ENCODE measurements at regions not wholly inside any gene's neighbourhood (a gene's known extent, or its start where the extent isn't known, plus 50 kb on each side); places are given as distances from the start of the nearest gene placed in this dataset.

DNA sequence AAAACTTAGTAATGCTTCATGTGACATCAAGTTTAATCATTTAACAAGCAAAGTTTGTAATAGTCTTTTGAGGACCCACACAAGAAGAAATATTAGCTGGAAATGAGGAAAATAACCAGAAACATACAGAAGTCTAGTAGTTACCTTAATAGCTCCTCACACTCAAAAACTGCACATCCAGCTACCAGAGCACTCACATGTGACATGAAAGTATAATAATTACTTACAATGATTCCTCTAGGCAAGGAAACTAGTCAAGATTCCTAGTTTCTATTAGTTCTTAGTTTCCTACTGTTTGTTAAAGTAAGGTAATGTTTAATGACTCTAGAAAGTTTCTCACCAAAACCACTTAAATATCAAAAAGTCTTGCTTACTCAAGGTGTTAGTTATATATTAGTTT, 335.8 kb downstream of the RAD51AP2 start:
- no peak for ATAC-seq (ENCODE audit: low read depth)
- H3K27ac ChIP-seq (ENCODE audit: low read length in 2 of 2) = no peak overlapping the region
- H3K4me3 ChIP-seq (ENCODE audit: control extremely low read depth in 1 of 5, extremely low read depth in 1 of 5, insufficient read depth in 1 of 5, low read depth in 2 of 5, low read length in 4 of 5) = no peak overlapping the region
- ChIA-PET POLR2A (no interaction called here), CTCF (no interaction called here)
- Mint-ChIP-seq H3K27me3 (peaks cover 3% of the 10 kb centered on the region), H3K27ac (no peak overlapping the region), H3K4me1 (peaks cover 16% of the 10 kb centered on the region), H3K9me3 (ENCODE audit: insufficient read depth) (no peaks in the 10 kb centered on the region), H3K4me3 (no peak overlapping the region)
- H3K9ac ChIP-seq (ENCODE audit: low read length) = no peak overlapping the region
- TF ChIP-seq, protein P1, sequence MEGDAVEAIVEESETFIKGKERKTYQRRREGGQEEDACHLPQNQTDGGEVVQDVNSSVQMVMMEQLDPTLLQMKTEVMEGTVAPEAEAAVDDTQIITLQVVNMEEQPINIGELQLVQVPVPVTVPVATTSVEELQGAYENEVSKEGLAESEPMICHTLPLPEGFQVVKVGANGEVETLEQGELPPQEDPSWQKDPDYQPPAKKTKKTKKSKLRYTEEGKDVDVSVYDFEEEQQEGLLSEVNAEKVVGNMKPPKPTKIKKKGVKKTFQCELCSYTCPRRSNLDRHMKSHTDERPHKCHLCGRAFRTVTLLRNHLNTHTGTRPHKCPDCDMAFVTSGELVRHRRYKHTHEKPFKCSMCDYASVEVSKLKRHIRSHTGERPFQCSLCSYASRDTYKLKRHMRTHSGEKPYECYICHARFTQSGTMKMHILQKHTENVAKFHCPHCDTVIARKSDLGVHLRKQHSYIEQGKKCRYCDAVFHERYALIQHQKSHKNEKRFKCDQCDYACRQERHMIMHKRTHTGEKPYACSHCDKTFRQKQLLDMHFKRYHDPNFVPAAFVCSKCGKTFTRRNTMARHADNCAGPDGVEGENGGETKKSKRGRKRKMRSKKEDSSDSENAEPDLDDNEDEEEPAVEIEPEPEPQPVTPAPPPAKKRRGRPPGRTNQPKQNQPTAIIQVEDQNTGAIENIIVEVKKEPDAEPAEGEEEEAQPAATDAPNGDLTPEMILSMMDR (IDR thresholded peaks at IDR 0.05) = no peak
- no peak for TF ChIP-seq EZH2 (IDR thresholded peaks at IDR 0.05; ENCODE audit: borderline replicate concordance, insufficient read depth, low read depth, low read length, poor library complexity, severe bottlenecking)
- DNase-seq = no peak
- peaks cover 2 to 4% of the 10 kb centered on the region in 2 donors for H3K4me1 ChIP-seq (ENCODE audit: control insufficient read depth in 2 of 2, insufficient read depth in 2 of 2, low read length in 2 of 2)
- H2AFZ ChIP-seq (ENCODE audit: insufficient read depth, low read depth, low read length, poor library complexity, severe bottlenecking) = no peak overlapping the region
- H3K9me3 ChIP-seq (ENCODE audit: control extremely low read depth in 1 of 3, control insufficient read depth in 2 of 3, insufficient read depth in 1 of 3, low read length in 2 of 3) = no peaks in the 10 kb centered on the region
- no peaks in the 10 kb centered on the region for H4K20me1 ChIP-seq (ENCODE audit: control insufficient read depth, insufficient read depth, low read length, poor library complexity, severe bottlenecking)
- no peaks in the 10 kb centered on the region for H3K79me2 ChIP-seq (ENCODE audit: control insufficient read depth, insufficient read depth, low read length)
- H3K27me3 ChIP-seq (replicated peaks in 1 of 4; ENCODE audit: control extremely low read depth in 1 of 4, control insufficient read depth in 3 of 4, insufficient read depth in 4 of 4, low read length in 3 of 4) = no peaks in the 10 kb centered on the region
- H3K4me2 ChIP-seq (replicated peaks; ENCODE audit: low read depth, low read length, poor library complexity, severe bottlenecking) = no peak overlapping the region
- H3K36me3 ChIP-seq (replicated peaks in 1 of 2; ENCODE audit: control extremely low read depth in 1 of 2, control insufficient read depth in 1 of 2, extremely low read depth in 1 of 2, insufficient read depth in 2 of 2, low read length in 1 of 2) = no peaks in the 10 kb centered on the region
- intact Hi-C loops (cut with micrococcal nuclease) = loop anchor here (10.0 kb wide), 1 partner anchor 122 kb away; no protein-coding TSS in a partner anchor

DNA sequence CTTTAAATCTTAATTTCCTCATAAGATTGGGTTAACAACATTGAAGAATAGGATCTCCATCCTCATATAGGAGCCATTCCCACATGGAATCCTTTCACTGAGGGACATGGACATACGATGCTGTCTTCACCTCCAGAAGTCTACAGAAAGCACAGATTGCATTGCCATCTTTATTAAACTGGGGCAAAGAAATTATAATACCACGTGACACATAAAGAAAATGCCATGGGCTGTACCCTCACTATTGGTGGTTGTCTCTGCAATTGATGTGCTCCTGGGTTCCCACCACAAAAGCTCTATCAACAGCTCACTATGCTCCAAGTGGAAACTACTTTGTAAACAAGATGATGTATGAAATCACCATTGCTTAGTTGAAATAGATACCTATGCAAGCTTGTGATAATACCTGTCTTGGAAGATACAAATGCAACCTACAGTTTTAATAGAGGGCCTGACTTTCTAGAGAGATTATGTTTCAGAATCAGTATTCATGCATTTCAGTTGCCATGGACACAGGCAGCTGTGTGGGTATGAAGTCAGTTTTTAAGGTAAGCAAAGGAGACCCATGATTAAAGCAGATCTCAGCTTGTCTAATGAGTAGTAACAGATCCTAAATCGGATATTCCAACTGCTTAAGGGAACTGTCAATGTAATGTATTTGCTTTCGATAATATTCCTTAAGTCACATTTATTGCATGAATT, 337.0 kb downstream of the RAD51AP2 start:
- no peak overlapping the region for H3K27ac ChIP-seq (ENCODE audit: low read length in 2 of 2)
- H3K36me3 ChIP-seq (replicated peaks in 1 of 2; ENCODE audit: control extremely low read depth in 1 of 2, control insufficient read depth in 1 of 2, extremely low read depth in 1 of 2, insufficient read depth in 2 of 2, low read length in 1 of 2) = no peaks in the 10 kb centered on the region
- H3K9ac ChIP-seq (ENCODE audit: low read length) = no peak overlapping the region
- H4K20me1 ChIP-seq (ENCODE audit: control insufficient read depth, insufficient read depth, low read length, poor library complexity, severe bottlenecking) = no peaks in the 10 kb centered on the region
- peaks cover 2 to 4% of the 10 kb centered on the region in 2 donors for H3K4me1 ChIP-seq (ENCODE audit: control insufficient read depth in 2 of 2, insufficient read depth in 2 of 2, low read length in 2 of 2)
- no peaks in the 10 kb centered on the region for H3K9me3 ChIP-seq (ENCODE audit: control extremely low read depth in 1 of 3, control insufficient read depth in 2 of 3, insufficient read depth in 1 of 3, low read length in 2 of 3)
- Mint-ChIP-seq H3K4me3 (no peak overlapping the region), H3K9me3 (ENCODE audit: insufficient read depth) (no peaks in the 10 kb centered on the region), H3K4me1 (peaks cover 22% of the 10 kb centered on the region), H3K27ac (no peak overlapping the region), H3K27me3 (peaks cover 3% of the 10 kb centered on the region)
- H3K27me3 ChIP-seq (replicated peaks in 1 of 4; ENCODE audit: control extremely low read depth in 1 of 4, control insufficient read depth in 3 of 4, insufficient read depth in 4 of 4, low read length in 3 of 4) = no peaks in the 10 kb centered on the region
- no peak overlapping the region for H2AFZ ChIP-seq (ENCODE audit: insufficient read depth, low read depth, low read length, poor library complexity, severe bottlenecking)
- 100% methylated on average over 1 of the region's 4 CpGs for WGBS (ENCODE audit: insufficient coverage)
- TF ChIP-seq, protein P1 (IDR thresholded peaks at IDR 0.05) = no peak
- no peak for TF ChIP-seq EZH2 (IDR thresholded peaks at IDR 0.05; ENCODE audit: borderline replicate concordance, insufficient read depth, low read depth, low read length, poor library complexity, severe bottlenecking)
- H3K79me2 ChIP-seq (ENCODE audit: control insufficient read depth, insufficient read depth, low read length) = no peaks in the 10 kb centered on the region
- POLR2A ChIA-PET = no interaction called here
- no peak overlapping the region for H3K4me2 ChIP-seq (replicated peaks; ENCODE audit: low read depth, low read length, poor library complexity, severe bottlenecking)
- no peak for DNase-seq
- no peak overlapping the region for H3K4me3 ChIP-seq (ENCODE audit: control extremely low read depth in 1 of 5, extremely low read depth in 1 of 5, insufficient read depth in 1 of 5, low read depth in 2 of 5, low read length in 4 of 5)
- ATAC-seq (ENCODE audit: low read depth) = no peak
- CTCF ChIA-PET = no interaction called here
- intact Hi-C loops (cut with micrococcal nuclease) = loop anchor here (10.0 kb wide), 1 partner anchor 124 kb away; no protein-coding TSS in a partner anchor
